Choroid plexus epithelial cell (primary cell): ENCODE measurements at regions not wholly inside any gene's neighbourhood (a gene's known extent, or its start where the extent isn't known, plus 50 kb on each side); places are given as distances from the start of the nearest gene placed in this dataset.

Experiments
- DNase-seq: peaks from one replicate; pipeline ENCODE4 v3.0.0-alpha.2; 2010; ENCODE audit warnings: low read depth
- H3K4me3 ChIP-seq: 2 replicates; pipeline ENCODE4 v1.5.1; 2011; ENCODE audit warnings: low read depth, mild to moderate bottlenecking, control low read depth, low read length, moderate library complexity
- CTCF ChIP-seq: conservative IDR thresholded peaks from 2 replicates; pipeline ENCODE4 v1.5.1; 2011; ENCODE audit warnings: low read depth, mild to moderate bottlenecking, control low read depth, inconsistent platforms, low read length, moderate library complexity

GRCh38 chr16:49003022-49003421, 278.6 kb downstream of the CBLN1 start:
- no peak for DNase-seq
- TF ChIP-seq CTCF, result no peak
- no peak overlapping the region for H3K4me3 ChIP-seq

DNA sequence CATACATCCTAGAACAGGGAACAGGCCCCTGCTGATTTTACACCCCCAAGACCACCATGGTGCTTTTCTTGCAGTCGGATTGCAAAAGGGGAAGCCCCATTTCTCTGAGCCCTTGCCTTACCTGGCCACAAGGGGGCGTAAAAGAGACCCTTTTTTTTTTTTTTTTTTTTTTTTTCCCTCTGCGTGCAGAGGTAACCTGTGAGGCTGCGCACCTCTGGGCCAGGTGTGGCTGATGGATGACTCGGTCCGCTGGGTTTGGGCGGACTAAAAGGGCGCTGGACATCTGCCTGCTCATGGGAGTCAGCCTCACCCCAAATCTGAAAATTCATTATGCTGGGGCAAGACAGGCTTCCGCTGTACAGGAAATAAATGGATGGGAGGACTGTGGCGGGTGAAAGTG, 281.0 kb downstream of the CBLN1 start:
- no peak for DNase-seq
- H3K4me3 ChIP-seq, result no peak overlapping the region
- peak; percentile 27 for TF ChIP-seq CTCF

GRCh38 chr16:48999508-48999907, 282.1 kb downstream of the CBLN1 start:
- DNase-seq, result no peak
- no peak overlapping the region for H3K4me3 ChIP-seq
- TF ChIP-seq CTCF, result no peak

DNA sequence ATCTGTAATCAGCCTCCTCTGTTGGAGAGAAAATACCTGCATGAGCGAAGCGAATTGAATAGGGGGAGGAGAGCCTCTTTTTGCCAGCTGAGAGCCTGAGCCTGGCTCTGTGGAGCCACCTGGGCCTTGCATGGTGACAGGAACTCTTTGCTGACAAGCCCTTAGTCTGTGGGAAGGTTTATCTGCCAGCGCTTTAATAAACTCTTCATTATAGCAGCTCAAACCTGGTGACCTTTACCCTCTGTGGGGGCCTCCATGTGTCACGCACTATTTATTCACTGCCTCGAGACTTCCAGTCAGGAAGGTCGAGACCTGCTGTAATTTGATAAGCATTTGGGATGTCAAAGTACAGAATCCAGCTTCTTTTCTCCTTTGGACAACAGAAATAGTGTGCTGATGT, 282.6 kb downstream of the CBLN1 start:
- H3K4me3 ChIP-seq, result no peak overlapping the region
- DNase-seq, result no peak
- no peak for TF ChIP-seq CTCF

DNA sequence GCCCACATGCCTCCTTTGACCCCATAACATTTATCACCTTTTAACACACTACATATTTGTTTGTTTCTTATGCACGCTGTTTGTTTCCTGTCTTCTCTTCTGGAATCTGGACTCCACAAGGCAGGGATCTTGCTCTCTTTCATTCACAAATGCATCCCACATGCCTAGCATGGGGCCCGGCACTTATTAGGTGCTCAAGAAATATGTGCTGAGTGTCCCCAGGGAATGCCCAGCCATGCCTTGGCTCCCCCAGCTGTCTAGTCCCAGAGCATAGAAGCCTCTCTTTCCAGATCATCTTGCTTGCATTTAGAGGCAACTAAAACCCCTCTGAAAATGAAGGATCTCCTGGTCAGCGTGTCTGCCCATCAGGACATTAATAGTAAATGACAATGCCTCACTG, 283.7 kb downstream of the CBLN1 start:
- TF ChIP-seq CTCF, result no peak
- no peak for DNase-seq
- no peak overlapping the region for H3K4me3 ChIP-seq

- TF ChIP-seq CTCF, result no peak
- H3K4me3 ChIP-seq, result no peak overlapping the region
- no peak for DNase-seq
Observed at GRCh38 chr16:48997081-48997615, 284.5 kb downstream of the CBLN1 start.

- DNase-seq, result no peak
- no peak for TF ChIP-seq CTCF
- H3K4me3 ChIP-seq, result no peak overlapping the region
Observed at GRCh38 chr16:48978501-48978900, 303.1 kb downstream of the CBLN1 start.
